Hepatocyte (in vitro differentiated cells): ENCODE measurements at regions not wholly inside any gene's neighbourhood (a gene's known extent, or its start where the extent isn't known, plus 50 kb on each side); places are given as distances from the start of the nearest gene placed in this dataset.

Experiments
- CTCF ChIP-seq: fragments of 200-600 bp; sonication (generic); IDR thresholded peaks from 2 replicates; pipeline ENCODE4 v1.5.1; 2016; ENCODE audit warnings: antibody characterized with exemption, mild to moderate bottlenecking; ENCODE audit not compliant: poor library complexity
- EZH2phosphoT487 ChIP-seq: fragments of 200-600 bp; sonication (generic); IDR thresholded peaks from one replicate; pipeline ENCODE4 v1.6.1; 2018; ENCODE audit warnings: antibody characterized with exemption, mild to moderate bottlenecking, low read depth, moderate library complexity; ENCODE audit not compliant: unreplicated experiment, severe bottlenecking

- TF ChIP-seq EZH2phosphoT487 (no peak), CTCF (no peak)
Observed at GRCh38 chr4:83910693-83911092, 374.8 kb downstream of the GPAT3 start.
